ENCODE measurements at regions not wholly inside any gene's neighbourhood (a gene's known extent, or its start where the extent isn't known, plus 50 kb on each side); places are given as distances from the start of the nearest gene placed in this dataset.

- FAIRE-seq, result no peak
Measured at GRCh38 chr10:27605318-27605717, 101.2 kb downstream of the RAB18 start.

GRCh38 chr10:27607591-27607990 is 103.5 kb downstream of the RAB18 start:
- WGBS, 2 donors, result 62 to 83% methylated on average over 6 of the region's 6 CpGs
- H3K27ac ChIP-seq, result no peak overlapping the region
- no peak for DNase-seq
- no peak overlapping the region for H3K4me3 ChIP-seq
- no peaks in the 10 kb centered on the region for H3K4me1 ChIP-seq
- intact Hi-C loops (cut with DNase I), result no loop called here
- H3K9me3 ChIP-seq, result no peaks in the 10 kb centered on the region
- peaks cover 0 to 3% (median 0%) of the 10 kb centered on the region in 4 donors for H3K27me3 ChIP-seq
- no peak for TF ChIP-seq CTCF (IDR thresholded peaks at IDR 0.05)
- no peaks in the 10 kb centered on the region for H3K36me3 ChIP-seq
- ATAC-seq, result no peak
- no peak for FAIRE-seq

More at GRCh38 chr10:27605318-27605717, 101.2 kb downstream of the RAB18 start:
- no peak for DNase-seq
- Histone ChIP-seq H3K27me3 (peaks cover 0 to 3% (median 0%) of the 10 kb centered on the region in 4 donors), H3K4me1 (no peaks in the 10 kb centered on the region), H3K27ac (no peak overlapping the region), H3K36me3 (no peaks in the 10 kb centered on the region), H3K9me3 (no peaks in the 10 kb centered on the region), H3K4me3 (no peak overlapping the region)
- ATAC-seq, result no peak
- no peak for TF ChIP-seq CTCF (IDR thresholded peaks at IDR 0.05)
- intact Hi-C loops (cut with DNase I), result no loop called here
- WGBS, 2 donors, result 65 to 70% methylated on average over 4 of the region's 4 CpGs

GRCh38 chr10:27611236-27611635 is 107.1 kb downstream of the RAB18 start:
- H3K27me3 ChIP-seq, result no peaks in the 10 kb centered on the region
- ATAC-seq (no peak), FAIRE-seq (no peak), DNase-seq (no peak)
- no peaks in the 10 kb centered on the region for H3K4me1 ChIP-seq
- H3K9me3 ChIP-seq, result no peaks in the 10 kb centered on the region
- intact Hi-C loops (cut with DNase I), result no loop called here
- H3K36me3 ChIP-seq, result no peaks in the 10 kb centered on the region
- WGBS, 2 donors, result 24 to 33% methylated on average over 3 of the region's 3 CpGs
- no peak for TF ChIP-seq CTCF (IDR thresholded peaks at IDR 0.05)
- H3K4me3 ChIP-seq, result no peak overlapping the region
- H3K27ac ChIP-seq, result no peak overlapping the region

GRCh38 chr10:27611744-27612550 is 107.8 kb downstream of the RAB18 start:
- DNase-seq (no peak), FAIRE-seq (no peak), ATAC-seq (no peak)
- Histone ChIP-seq H3K27ac (no peak overlapping the region), H3K4me3 (no peak overlapping the region), H3K27me3 (no peaks in the 10 kb centered on the region), H3K36me3 (no peaks in the 10 kb centered on the region), H3K4me1 (no peaks in the 10 kb centered on the region), H3K9me3 (no peaks in the 10 kb centered on the region)
- no peak for TF ChIP-seq CTCF (IDR thresholded peaks at IDR 0.05)
- intact Hi-C loops (cut with DNase I), result no loop called here
- 50 to 51% methylated on average over 5 of the region's 5 CpGs for WGBS, 2 donors

- no peak for TF ChIP-seq CTCF (IDR thresholded peaks at IDR 0.05)
- intact Hi-C loops (cut with DNase I), result no loop called here
- FAIRE-seq (no peak), DNase-seq (no peak), ATAC-seq (no peak)
- Histone ChIP-seq H3K9me3 (no peaks in the 10 kb centered on the region), H3K4me3 (no peak overlapping the region), H3K27me3 (no peaks in the 10 kb centered on the region), H3K4me1 (no peaks in the 10 kb centered on the region), H3K36me3 (no peaks in the 10 kb centered on the region), H3K27ac (no peak overlapping the region)
- WGBS, 2 donors, result 72 to 79% methylated on average over 6 of the region's 6 CpGs
Measured at GRCh38 chr10:27612551-27613035, 108.5 kb downstream of the RAB18 start.

Data from pancreas (tissue), 10 donors.